ENCODE measurements at regions not wholly inside any gene's neighbourhood (a gene's known extent, or its start where the extent isn't known, plus 50 kb on each side); places are given as distances from the start of the nearest gene placed in this dataset.

DNA sequence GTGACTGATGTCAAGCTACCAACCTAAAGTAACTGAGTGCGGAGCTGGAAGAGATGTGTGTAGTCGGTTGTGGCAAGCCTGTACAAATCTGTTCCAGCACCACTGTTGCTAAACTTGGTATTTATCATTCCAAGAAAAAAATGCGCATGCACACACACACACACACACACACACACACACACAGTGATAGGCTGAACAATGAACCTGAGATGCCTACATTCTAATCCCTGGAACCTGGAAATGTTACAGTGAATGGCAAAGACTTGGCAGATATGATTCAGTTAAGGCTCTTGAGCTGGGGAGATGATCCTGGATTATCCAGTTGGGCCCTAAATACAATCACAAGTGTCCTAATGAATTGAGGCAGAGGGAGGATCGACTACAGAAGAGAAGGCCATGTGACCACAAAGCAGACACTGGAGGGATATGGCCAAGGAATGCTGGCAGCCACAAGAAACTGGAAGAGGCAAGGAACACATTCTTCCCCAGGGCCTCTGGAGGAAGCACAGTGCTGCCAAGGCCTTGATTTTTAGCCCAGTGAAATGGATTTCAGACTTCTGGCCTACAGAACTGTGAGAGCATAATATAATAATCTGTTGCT lies 49.7 kb upstream of the LHFPL2 start:
- no peak for DNase-seq (ENCODE audit: extremely low spot score, unreplicated experiment)
- Mint-ChIP-seq H3K4me3 (no peak overlapping the region), H3K4me1 (ENCODE audit: unreplicated experiment) (peaks cover 5% of the 10 kb centered on the region), H3K27ac (no peak overlapping the region), H3K27me3 (no peaks in the 10 kb centered on the region), H3K9me3 (peaks cover 6% of the 10 kb centered on the region), H3K36me3 (peaks cover 4% of the 10 kb centered on the region)
- TF ChIP-seq, protein P1, sequence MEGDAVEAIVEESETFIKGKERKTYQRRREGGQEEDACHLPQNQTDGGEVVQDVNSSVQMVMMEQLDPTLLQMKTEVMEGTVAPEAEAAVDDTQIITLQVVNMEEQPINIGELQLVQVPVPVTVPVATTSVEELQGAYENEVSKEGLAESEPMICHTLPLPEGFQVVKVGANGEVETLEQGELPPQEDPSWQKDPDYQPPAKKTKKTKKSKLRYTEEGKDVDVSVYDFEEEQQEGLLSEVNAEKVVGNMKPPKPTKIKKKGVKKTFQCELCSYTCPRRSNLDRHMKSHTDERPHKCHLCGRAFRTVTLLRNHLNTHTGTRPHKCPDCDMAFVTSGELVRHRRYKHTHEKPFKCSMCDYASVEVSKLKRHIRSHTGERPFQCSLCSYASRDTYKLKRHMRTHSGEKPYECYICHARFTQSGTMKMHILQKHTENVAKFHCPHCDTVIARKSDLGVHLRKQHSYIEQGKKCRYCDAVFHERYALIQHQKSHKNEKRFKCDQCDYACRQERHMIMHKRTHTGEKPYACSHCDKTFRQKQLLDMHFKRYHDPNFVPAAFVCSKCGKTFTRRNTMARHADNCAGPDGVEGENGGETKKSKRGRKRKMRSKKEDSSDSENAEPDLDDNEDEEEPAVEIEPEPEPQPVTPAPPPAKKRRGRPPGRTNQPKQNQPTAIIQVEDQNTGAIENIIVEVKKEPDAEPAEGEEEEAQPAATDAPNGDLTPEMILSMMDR (conservative IDR thresholded peaks at IDR 0.05): no peak
